ENCODE measurements at regions not wholly inside any gene's neighbourhood (a gene's known extent, or its start where the extent isn't known, plus 50 kb on each side); places are given as distances from the start of the nearest gene placed in this dataset.

DNA sequence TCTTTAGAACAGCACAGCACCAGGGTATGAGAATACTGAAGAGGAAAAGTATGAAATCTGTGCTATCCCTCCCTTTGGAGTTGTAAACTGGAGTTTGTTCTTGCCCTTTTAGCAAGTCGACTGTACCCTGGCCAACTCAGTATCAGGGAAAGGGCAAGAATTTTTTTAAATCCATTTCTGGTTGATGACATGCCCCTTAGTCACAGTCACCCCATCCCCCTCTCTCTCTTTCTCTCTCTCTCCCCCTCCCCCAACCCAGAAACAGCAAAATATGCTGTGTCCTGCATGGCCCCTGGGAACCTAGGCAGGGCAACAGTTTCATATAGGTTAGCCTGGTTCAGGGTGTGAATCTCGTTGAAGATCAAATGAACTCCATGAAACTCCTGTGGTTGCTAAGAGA is 177.7 kb upstream of the ADO start:
- Histone ChIP-seq H3K9me3 (ENCODE audit: control insufficient read depth, insufficient read depth, low read length) (no peaks in the 10 kb centered on the region), H3K36me3 (ENCODE audit: insufficient read depth, low read length) (no peaks in the 10 kb centered on the region), H3K9ac (ENCODE audit: low read depth, low read length) (no peak overlapping the region), H3K4me1 (ENCODE audit: insufficient read depth, low read length) (peaks cover 22% of the 10 kb centered on the region)

GRCh38 chr10:62627983-62628382 is 176.5 kb upstream of the ADO start:
- Histone ChIP-seq H3K4me1 (ENCODE audit: insufficient read depth, low read length) (peaks cover 22% of the 10 kb centered on the region), H3K9ac (ENCODE audit: low read depth, low read length) (no peak overlapping the region), H3K9me3 (ENCODE audit: control insufficient read depth, insufficient read depth, low read length) (no peaks in the 10 kb centered on the region; the same call in 1 of the 2 replicates), H3K36me3 (ENCODE audit: insufficient read depth, low read length) (no peaks in the 10 kb centered on the region)

GRCh38 chr10:62631241-62631640 is 173.3 kb upstream of the ADO start:
- Histone ChIP-seq H3K9me3 (ENCODE audit: control insufficient read depth, insufficient read depth, low read length) (no peaks in the 10 kb centered on the region; the same call in 1 of the 2 replicates), H3K9ac (ENCODE audit: low read depth, low read length) (no peak overlapping the region), H3K36me3 (ENCODE audit: insufficient read depth, low read length) (no peaks in the 10 kb centered on the region), H3K4me1 (ENCODE audit: insufficient read depth, low read length) (peaks cover 15% of the 10 kb centered on the region)

DNA sequence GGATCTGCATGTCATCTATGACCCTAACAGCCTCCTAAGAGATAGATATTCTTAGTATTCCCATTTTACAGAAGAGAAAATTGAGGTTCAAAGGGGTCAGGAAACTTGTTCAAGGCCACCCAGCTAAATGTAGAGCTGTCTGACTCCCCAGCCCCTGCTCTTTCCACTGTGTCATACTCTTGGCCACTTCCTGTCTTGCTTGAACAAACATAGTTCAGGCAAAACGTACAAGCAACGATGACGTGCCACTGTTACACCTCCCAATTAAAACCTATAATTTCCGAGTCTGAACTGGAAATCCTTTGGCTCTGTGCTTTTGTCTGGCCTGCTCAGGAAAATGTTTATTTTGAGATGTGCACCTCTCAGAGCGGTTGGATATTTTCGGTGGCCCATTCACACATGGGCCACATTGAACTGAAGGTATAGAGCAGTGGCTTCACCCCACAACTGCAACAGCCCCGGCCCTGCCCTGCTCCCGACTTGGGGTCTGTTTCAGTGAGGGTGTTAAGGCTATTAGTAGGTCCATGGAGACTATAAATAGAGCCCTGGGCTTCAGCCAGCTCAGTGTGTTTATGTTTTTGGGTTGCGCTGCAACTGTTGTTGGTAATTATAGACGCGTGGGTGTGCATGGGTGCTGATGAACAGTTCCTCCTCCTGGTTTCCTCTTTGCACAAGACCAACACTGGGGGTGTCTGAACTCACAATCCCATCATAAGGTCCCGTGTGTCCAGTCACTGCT is 172.3 kb upstream of the ADO start:
- H3K9me3 ChIP-seq (ENCODE audit: control insufficient read depth, insufficient read depth, low read length) = no peaks in the 10 kb centered on the region; the same call in 1 of the 2 replicates
- peaks cover 6% of the 10 kb centered on the region for H3K4me1 ChIP-seq (ENCODE audit: insufficient read depth, low read length)
- H3K36me3 ChIP-seq (ENCODE audit: insufficient read depth, low read length) = no peaks in the 10 kb centered on the region
- H3K9ac ChIP-seq (ENCODE audit: low read depth, low read length) = no peak overlapping the region

DNA sequence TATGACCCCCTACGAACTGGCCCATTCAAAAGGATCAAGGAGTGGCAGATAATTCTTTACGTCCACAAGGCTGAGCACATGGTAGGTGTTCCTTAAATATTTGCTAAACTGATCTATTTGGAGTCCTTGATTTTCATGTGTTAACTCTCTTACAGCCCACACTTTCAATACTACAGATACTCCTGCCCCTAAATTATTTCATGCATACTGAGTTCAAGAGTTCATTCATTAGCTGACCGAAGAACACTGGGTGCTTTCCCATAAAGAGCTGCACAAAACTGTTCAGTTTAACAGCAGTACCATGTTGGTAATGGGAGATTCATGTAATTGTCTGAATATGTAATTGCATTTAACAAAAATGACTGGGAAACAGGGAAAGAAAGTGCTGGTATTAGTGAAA is 170.5 kb upstream of the ADO start:
- H3K9ac ChIP-seq (ENCODE audit: low read depth, low read length) = no peak overlapping the region
- H3K9me3 ChIP-seq (ENCODE audit: control insufficient read depth, insufficient read depth, low read length) = no peaks in the 10 kb centered on the region; the same call in 1 of the 2 replicates
- peaks cover 5% of the 10 kb centered on the region; the same call in 1 of the 2 replicates for H3K4me1 ChIP-seq (ENCODE audit: insufficient read depth, low read length)
- no peaks in the 10 kb centered on the region for H3K36me3 ChIP-seq (ENCODE audit: insufficient read depth, low read length)

DNA sequence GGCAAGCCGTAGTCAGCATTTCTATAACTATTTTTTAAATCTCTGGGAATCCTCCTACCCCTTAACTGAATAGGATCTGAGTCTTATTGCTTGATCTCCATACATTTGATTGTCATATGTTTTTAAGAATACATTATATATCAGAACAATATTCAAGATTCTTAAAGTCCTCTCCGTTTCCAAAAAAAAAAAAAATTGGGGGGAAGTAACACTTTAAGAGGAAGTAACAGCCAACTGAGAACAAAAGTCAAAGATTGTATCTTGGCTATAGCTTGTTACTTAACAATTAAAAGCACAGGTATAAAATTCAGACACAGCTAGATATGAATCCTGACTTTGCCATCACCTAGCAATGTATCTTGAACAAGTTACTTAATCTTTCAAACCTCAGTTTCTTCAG is 169.9 kb upstream of the ADO start:
- H3K36me3 ChIP-seq (ENCODE audit: insufficient read depth, low read length) = no peaks in the 10 kb centered on the region
- H3K9ac ChIP-seq (ENCODE audit: low read depth, low read length) = no peak overlapping the region
- H3K9me3 ChIP-seq (ENCODE audit: control insufficient read depth, insufficient read depth, low read length) = no peaks in the 10 kb centered on the region; the same call in 1 of the 2 replicates
- peaks cover 5% of the 10 kb centered on the region; the same call in 1 of the 2 replicates for H3K4me1 ChIP-seq (ENCODE audit: insufficient read depth, low read length)

GRCh38 chr10:62635127-62635526 is 169.4 kb upstream of the ADO start:
- Histone ChIP-seq H3K36me3 (ENCODE audit: insufficient read depth, low read length) (no peaks in the 10 kb centered on the region), H3K4me1 (ENCODE audit: insufficient read depth, low read length) (peaks cover 5% of the 10 kb centered on the region; the same call in 1 of the 2 replicates), H3K9ac (ENCODE audit: low read depth, low read length) (no peak overlapping the region), H3K9me3 (ENCODE audit: control insufficient read depth, insufficient read depth, low read length) (no peaks in the 10 kb centered on the region; the same call in 1 of the 2 replicates)

- Histone ChIP-seq H3K9me3 (ENCODE audit: control insufficient read depth, insufficient read depth, low read length) (no peaks in the 10 kb centered on the region; the same call in 1 of the 2 replicates), H3K36me3 (ENCODE audit: insufficient read depth, low read length) (no peaks in the 10 kb centered on the region), H3K4me1 (ENCODE audit: insufficient read depth, low read length) (peaks cover 5% of the 10 kb centered on the region; the same call in 1 of the 2 replicates), H3K9ac (ENCODE audit: low read depth, low read length) (no peak overlapping the region)
These were observed 167.7 kb upstream of the ADO start for GRCh38 chr10:62636825-62637248.

- Histone ChIP-seq H3K4me1 (ENCODE audit: insufficient read depth, low read length) (peaks cover 5% of the 10 kb centered on the region; the same call in 1 of the 2 replicates), H3K9ac (ENCODE audit: low read depth, low read length) (no peak overlapping the region), H3K36me3 (ENCODE audit: insufficient read depth, low read length) (no peaks in the 10 kb centered on the region), H3K9me3 (ENCODE audit: control insufficient read depth, insufficient read depth, low read length) (no peaks in the 10 kb centered on the region)
These were observed 167.1 kb upstream of the ADO start for GRCh38 chr10:62637249-62638061.

- H3K36me3 ChIP-seq (ENCODE audit: insufficient read depth, low read length) = no peaks in the 10 kb centered on the region
- H3K4me1 ChIP-seq (ENCODE audit: insufficient read depth, low read length) = peaks cover 5% of the 10 kb centered on the region; the same call in 1 of the 2 replicates
- H3K9ac ChIP-seq (ENCODE audit: low read depth, low read length) = no peak overlapping the region
- H3K9me3 ChIP-seq (ENCODE audit: control insufficient read depth, insufficient read depth, low read length) = no peaks in the 10 kb centered on the region
These were observed 166.4 kb upstream of the ADO start for GRCh38 chr10:62638062-62638477.

DNA sequence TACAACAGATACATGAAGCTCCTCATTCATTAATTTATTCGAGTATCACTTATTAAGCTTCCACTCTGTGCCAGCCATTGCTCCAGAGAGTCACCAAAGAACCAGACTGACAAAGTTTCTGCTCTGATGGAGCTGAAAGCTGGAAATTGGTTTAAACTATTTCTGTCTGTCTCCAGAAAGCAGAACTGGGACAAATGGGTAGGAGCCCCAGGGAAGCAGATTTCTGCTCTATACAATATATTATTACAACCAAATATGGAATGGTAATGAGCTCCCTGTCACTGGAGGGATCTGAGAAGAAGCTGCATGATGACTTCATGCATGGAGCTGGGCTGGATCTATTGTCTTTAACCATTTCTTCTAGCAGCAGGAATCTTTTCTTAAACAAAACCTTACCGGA is 165.4 kb upstream of the ADO start:
- no peaks in the 10 kb centered on the region for H3K9me3 ChIP-seq (ENCODE audit: control insufficient read depth, insufficient read depth, low read length)

DNA sequence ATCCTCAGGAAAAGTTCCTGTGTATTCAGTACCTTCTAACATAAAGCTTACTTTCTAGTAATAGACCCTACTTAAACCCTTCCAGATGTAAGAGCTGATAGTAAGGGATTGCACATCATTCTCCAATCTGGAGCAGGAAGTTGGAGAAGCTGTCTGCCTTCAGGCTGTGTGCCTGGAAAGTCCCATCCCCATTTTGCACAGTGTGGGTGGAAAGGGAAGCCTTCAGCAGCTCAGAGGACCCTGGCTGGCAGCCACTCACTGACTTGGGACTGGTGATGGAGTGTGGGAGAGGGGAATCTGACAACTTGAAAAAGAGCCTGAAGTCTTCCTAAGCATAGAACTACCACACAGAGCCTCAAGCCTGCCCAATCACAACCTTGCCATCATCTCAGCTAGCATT is 164.1 kb upstream of the ADO start:
- H3K4me1 ChIP-seq (ENCODE audit: insufficient read depth, low read length) = peaks cover 5% of the 10 kb centered on the region; the same call in 1 of the 2 replicates
- no peaks in the 10 kb centered on the region for H3K9me3 ChIP-seq (ENCODE audit: control insufficient read depth, insufficient read depth, low read length)
- no peaks in the 10 kb centered on the region for H3K36me3 ChIP-seq (ENCODE audit: insufficient read depth, low read length)
- no peak overlapping the region for H3K9ac ChIP-seq (ENCODE audit: low read depth, low read length)

More for the DNA sequence above, 165.4 kb upstream of the ADO start:
- Histone ChIP-seq H3K4me1 (ENCODE audit: insufficient read depth, low read length) (peaks cover 5% of the 10 kb centered on the region; the same call in 1 of the 2 replicates), H3K36me3 (ENCODE audit: insufficient read depth, low read length) (no peaks in the 10 kb centered on the region), H3K9ac (ENCODE audit: low read depth, low read length) (no peak overlapping the region)

- H3K4me1 ChIP-seq (ENCODE audit: insufficient read depth, low read length) = no peaks in the 10 kb centered on the region
- no peaks in the 10 kb centered on the region for H3K36me3 ChIP-seq (ENCODE audit: insufficient read depth, low read length)
- H3K9me3 ChIP-seq (ENCODE audit: control insufficient read depth, insufficient read depth, low read length) = no peaks in the 10 kb centered on the region
- no peak overlapping the region for H3K9ac ChIP-seq (ENCODE audit: low read depth, low read length)
These were observed 160.6 kb upstream of the ADO start for GRCh38 chr10:62643606-62644587.

Measured in ES-I3 (cell line).